HAP-1 (cell line): ENCODE measurements at regions not wholly inside any gene's neighbourhood (a gene's known extent, or its start where the extent isn't known, plus 50 kb on each side); places are given as distances from the start of the nearest gene placed in this dataset.

ENCODE experiments used
- DNase-seq, 2 experiments: peaks; one replicate each; pipeline ENCODE4 v3.0.0-alpha.2; 2016 to 2020; ENCODE audit warnings: low spot score in 2 of 2
- H3K27me3 ChIP-seq: fragments of 250-450 bp; sonication (Bioruptor Pico); 2 replicates; pipeline ENCODE4 v1.5.1; 2020; ENCODE audit warnings: low read depth, mild to moderate bottlenecking, moderate library complexity
- H3K36me3 ChIP-seq: fragments of 250-450 bp; sonication (Bioruptor Pico); replicated peaks from 2 replicates; pipeline ENCODE4 v1.5.1; 2020; ENCODE audit warnings: mild to moderate bottlenecking
- H3K4me1 ChIP-seq: fragments of 250-450 bp; sonication (Bioruptor Pico); 2 replicates; pipeline ENCODE4 v1.5.1; 2020; ENCODE audit warnings: mild to moderate bottlenecking
- H3K4me3 ChIP-seq: fragments of 250-450 bp; sonication (Bioruptor Pico); 2 replicates; pipeline ENCODE4 v1.5.1; 2020; ENCODE audit warnings: mild to moderate bottlenecking, moderate library complexity
- H3K9me3 ChIP-seq: fragments of 250-450 bp; sonication (Bioruptor Pico); 2 replicates; pipeline ENCODE4 v1.5.1; 2020; ENCODE audit warnings: mild to moderate bottlenecking, moderate library complexity
- in situ Hi-C: fragments of 300-500 bp; cut with MboI; formaldehyde crosslinking; loops from 3 replicates; pipeline ENCODE4 v1.14.3; 2020; ENCODE audit warnings: low sequenced_read_pairs, inconsistent platforms, mixed read lengths

- Histone ChIP-seq H3K4me1 (peaks cover under 1% of the 10 kb centered on the region), H3K9me3 (no peaks in the 10 kb centered on the region), H3K27me3 (peaks cover 43% of the 10 kb centered on the region), H3K36me3 (no peaks in the 10 kb centered on the region), H3K4me3 (no peak overlapping the region)
- in situ Hi-C loops: no loop called here
- no peak for DNase-seq
Observed at GRCh38 chr5:77839691-77840090, 63.6 kb upstream of the TBCA start.

DNA sequence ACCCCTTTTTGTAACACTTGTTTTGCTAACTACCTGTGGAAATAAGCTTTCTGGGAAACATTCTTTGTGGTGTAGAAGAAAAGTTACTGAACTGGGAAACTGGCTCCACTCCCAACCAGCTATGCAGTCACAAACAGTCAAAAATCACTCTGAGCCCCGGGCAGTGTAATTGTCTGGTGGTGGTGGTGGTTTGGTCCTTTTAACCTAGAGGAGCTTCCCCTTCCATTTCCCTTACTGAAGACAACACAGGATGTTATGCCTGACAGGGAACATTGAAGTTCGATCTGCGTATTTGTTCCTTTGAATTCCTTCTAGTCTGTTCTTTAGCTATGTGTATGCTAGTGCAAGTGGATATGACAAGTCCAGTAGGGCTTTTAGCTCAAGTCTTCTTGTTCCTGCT is 56.8 kb upstream of the TBCA start:
- in situ Hi-C loops: no loop called here
- Histone ChIP-seq H3K9me3 (no peaks in the 10 kb centered on the region), H3K36me3 (no peaks in the 10 kb centered on the region), H3K4me3 (no peak overlapping the region), H3K27me3 (peaks cover 39% of the 10 kb centered on the region), H3K4me1 (no peaks in the 10 kb centered on the region)
- no peak for DNase-seq

- DNase-seq: no peak
- no peak overlapping the region for H3K4me3 ChIP-seq
- in situ Hi-C loops: no loop called here
Observed at GRCh38 chr5:77832166-77832770, 56.1 kb upstream of the TBCA start.

GRCh38 chr5:77828445-77828844 is 52.3 kb upstream of the TBCA start:
- Histone ChIP-seq H3K36me3 (no peaks in the 10 kb centered on the region), H3K4me3 (no peak overlapping the region), H3K27me3 (peaks cover 40% of the 10 kb centered on the region), H3K4me1 (no peaks in the 10 kb centered on the region), H3K9me3 (no peaks in the 10 kb centered on the region)
- no peak for DNase-seq
- in situ Hi-C loops: no loop called here

More at GRCh38 chr5:77832166-77832770, 56.1 kb upstream of the TBCA start:
- no peaks in the 10 kb centered on the region for H3K36me3 ChIP-seq
- H3K9me3 ChIP-seq: no peaks in the 10 kb centered on the region
- peaks cover 41% of the 10 kb centered on the region for H3K27me3 ChIP-seq
- no peaks in the 10 kb centered on the region for H3K4me1 ChIP-seq
